IPS-15b (cell line): ENCODE measurements at regions not wholly inside any gene's neighbourhood (a gene's known extent, or its start where the extent isn't known, plus 50 kb on each side); places are given as distances from the start of the nearest gene placed in this dataset.

Experiments
- H3K27me3 ChIP-seq: one replicate; pipeline ENCODE4 v1.6.1; 2013; ENCODE audit warnings: low read length; ENCODE audit not compliant: control insufficient read depth, insufficient read depth
- H3K36me3 ChIP-seq: one replicate; pipeline ENCODE4 v1.6.1; 2013; ENCODE audit warnings: low read length; ENCODE audit not compliant: control insufficient read depth, insufficient read depth
- H3K4me1 ChIP-seq: one replicate; pipeline ENCODE4 v1.6.1; 2013; ENCODE audit warnings: mild to moderate bottlenecking, low read length; ENCODE audit not compliant: control insufficient read depth, insufficient read depth
- H3K4me3 ChIP-seq: one replicate; pipeline ENCODE4 v1.5.1; 2013; ENCODE audit warnings: low read depth, low read length
- H3K9ac ChIP-seq: one replicate; pipeline ENCODE4 v1.6.1; 2013; ENCODE audit warnings: low read depth, mild to moderate bottlenecking, low read length
- H3K9me3 ChIP-seq: one replicate; pipeline ENCODE4 v1.6.1; 2013; ENCODE audit warnings: mild to moderate bottlenecking, low read length; ENCODE audit not compliant: control insufficient read depth, insufficient read depth

- H3K9ac ChIP-seq, result no peak overlapping the region
- H3K36me3 ChIP-seq, result no peaks in the 10 kb centered on the region
- no peaks in the 10 kb centered on the region for H3K4me1 ChIP-seq
- H3K9me3 ChIP-seq, result no peaks in the 10 kb centered on the region
- no peak overlapping the region for H3K4me3 ChIP-seq
- H3K27me3 ChIP-seq, result no peaks in the 10 kb centered on the region
Measured at GRCh38 chr17:71398800-71399219, 722.0 kb upstream of the SOX9 start.

- H3K36me3 ChIP-seq, result no peaks in the 10 kb centered on the region
- no peak overlapping the region for H3K4me3 ChIP-seq
- no peak overlapping the region for H3K9ac ChIP-seq
- H3K4me1 ChIP-seq, result no peaks in the 10 kb centered on the region
- no peaks in the 10 kb centered on the region for H3K9me3 ChIP-seq
- no peaks in the 10 kb centered on the region for H3K27me3 ChIP-seq
Measured at GRCh38 chr17:71399221-71399620, 721.6 kb upstream of the SOX9 start.

- Histone ChIP-seq H3K4me1 (no peaks in the 10 kb centered on the region), H3K9me3 (no peaks in the 10 kb centered on the region), H3K4me3 (no peak overlapping the region), H3K36me3 (no peaks in the 10 kb centered on the region), H3K27me3 (no peaks in the 10 kb centered on the region), H3K9ac (no peak overlapping the region)
Measured at GRCh38 chr17:71399649-71400048, 721.2 kb upstream of the SOX9 start.

DNA sequence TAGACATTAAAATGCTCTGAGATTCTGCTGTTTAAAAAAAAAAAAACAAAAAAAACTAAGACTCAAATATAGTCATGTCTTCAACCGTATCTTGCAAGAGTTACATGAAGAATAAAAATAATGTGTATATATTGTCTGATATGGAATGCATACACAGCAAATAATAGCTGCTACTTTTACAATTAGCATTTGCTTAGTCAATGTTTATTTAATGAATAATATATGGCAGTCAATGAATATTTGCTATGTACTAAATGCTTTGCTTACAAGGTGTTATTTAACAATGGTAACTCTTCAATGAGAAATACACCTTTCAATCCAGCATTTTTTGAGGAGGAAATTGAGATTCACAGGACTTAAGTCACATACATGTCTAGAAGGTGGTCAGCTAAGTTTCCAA is 718.8 kb upstream of the SOX9 start:
- Histone ChIP-seq H3K9me3 (no peaks in the 10 kb centered on the region), H3K27me3 (no peaks in the 10 kb centered on the region), H3K4me3 (no peak overlapping the region), H3K4me1 (no peaks in the 10 kb centered on the region), H3K9ac (no peak overlapping the region), H3K36me3 (no peaks in the 10 kb centered on the region)

DNA sequence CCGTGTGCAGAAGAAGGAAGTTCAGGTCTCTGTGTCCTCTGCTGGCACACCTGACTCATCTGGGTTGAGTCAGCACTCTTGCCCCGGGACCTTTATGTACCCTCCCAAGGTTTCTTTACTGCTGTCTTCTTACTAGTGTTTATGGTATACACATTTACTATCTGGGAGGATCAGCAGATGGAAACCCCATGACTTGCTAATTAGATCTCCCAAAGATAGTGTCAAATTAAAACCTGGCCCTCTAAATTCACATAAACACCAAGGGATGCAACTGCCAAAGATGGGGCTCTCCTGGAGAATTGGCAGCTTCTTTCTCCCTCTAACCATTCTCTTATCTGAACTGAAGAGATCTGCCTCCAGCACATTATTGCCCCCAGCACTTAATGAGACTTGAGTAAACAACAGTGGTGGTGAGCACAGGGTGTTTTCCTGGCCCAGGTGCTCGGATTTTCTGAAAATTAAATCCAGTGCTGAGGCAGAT is 718.1 kb upstream of the SOX9 start:
- no peaks in the 10 kb centered on the region for H3K27me3 ChIP-seq
- H3K9me3 ChIP-seq, result no peaks in the 10 kb centered on the region
- H3K4me3 ChIP-seq, result no peak overlapping the region
- H3K9ac ChIP-seq, result no peak overlapping the region
- no peaks in the 10 kb centered on the region for H3K36me3 ChIP-seq
- no peaks in the 10 kb centered on the region for H3K4me1 ChIP-seq

GRCh38 chr17:71405101-71405500 is 715.7 kb upstream of the SOX9 start:
- no peak overlapping the region for H3K4me3 ChIP-seq
- H3K9me3 ChIP-seq, result no peaks in the 10 kb centered on the region
- no peaks in the 10 kb centered on the region for H3K4me1 ChIP-seq
- H3K9ac ChIP-seq, result no peak overlapping the region
- no peaks in the 10 kb centered on the region for H3K27me3 ChIP-seq
- H3K36me3 ChIP-seq, result no peaks in the 10 kb centered on the region

GRCh38 chr17:71407981-71408380 is 712.8 kb upstream of the SOX9 start:
- H3K4me1 ChIP-seq, result no peaks in the 10 kb centered on the region
- no peaks in the 10 kb centered on the region for H3K36me3 ChIP-seq
- H3K27me3 ChIP-seq, result no peaks in the 10 kb centered on the region
- no peak overlapping the region for H3K9ac ChIP-seq
- no peak overlapping the region for H3K4me3 ChIP-seq
- H3K9me3 ChIP-seq, result no peaks in the 10 kb centered on the region

GRCh38 chr17:71409137-71409536 is 711.7 kb upstream of the SOX9 start:
- H3K27me3 ChIP-seq, result no peaks in the 10 kb centered on the region
- no peaks in the 10 kb centered on the region for H3K9me3 ChIP-seq
- no peak overlapping the region for H3K9ac ChIP-seq
- H3K36me3 ChIP-seq, result no peaks in the 10 kb centered on the region
- no peak overlapping the region for H3K4me3 ChIP-seq
- H3K4me1 ChIP-seq, result no peaks in the 10 kb centered on the region

DNA sequence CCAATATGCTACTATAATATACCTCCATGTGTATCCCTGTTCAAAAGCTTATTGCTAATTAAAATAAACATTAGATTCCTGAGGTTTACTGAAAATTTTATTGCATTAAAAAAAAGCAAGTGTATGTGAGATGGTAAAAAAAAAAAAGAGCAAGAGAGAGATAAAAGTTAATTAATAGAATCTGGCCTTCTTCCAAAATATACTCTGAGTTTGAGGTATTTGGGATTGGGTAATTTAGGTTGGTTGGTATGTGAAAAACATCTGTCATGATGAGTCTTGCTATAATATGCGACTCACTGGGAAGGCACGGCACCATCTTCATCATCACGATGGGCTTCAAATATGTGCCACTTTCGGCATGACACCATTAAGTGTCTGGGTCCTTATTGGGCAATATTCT is 711.1 kb upstream of the SOX9 start:
- Histone ChIP-seq H3K27me3 (no peaks in the 10 kb centered on the region), H3K4me3 (no peak overlapping the region), H3K36me3 (no peaks in the 10 kb centered on the region), H3K9ac (no peak overlapping the region), H3K9me3 (no peaks in the 10 kb centered on the region), H3K4me1 (no peaks in the 10 kb centered on the region)

GRCh38 chr17:71412803-71413202 is 708.0 kb upstream of the SOX9 start:
- Histone ChIP-seq H3K4me3 (no peak overlapping the region), H3K9ac (no peak overlapping the region), H3K9me3 (no peaks in the 10 kb centered on the region), H3K4me1 (no peaks in the 10 kb centered on the region), H3K27me3 (no peaks in the 10 kb centered on the region), H3K36me3 (no peaks in the 10 kb centered on the region)

- no peaks in the 10 kb centered on the region for H3K27me3 ChIP-seq
- no peaks in the 10 kb centered on the region for H3K4me1 ChIP-seq
- no peaks in the 10 kb centered on the region for H3K36me3 ChIP-seq
- peaks cover 10% of the 10 kb centered on the region for H3K9me3 ChIP-seq
- no peak overlapping the region for H3K9ac ChIP-seq
- no peak overlapping the region for H3K4me3 ChIP-seq
Measured at GRCh38 chr17:71413935-71414334, 706.9 kb upstream of the SOX9 start.

DNA sequence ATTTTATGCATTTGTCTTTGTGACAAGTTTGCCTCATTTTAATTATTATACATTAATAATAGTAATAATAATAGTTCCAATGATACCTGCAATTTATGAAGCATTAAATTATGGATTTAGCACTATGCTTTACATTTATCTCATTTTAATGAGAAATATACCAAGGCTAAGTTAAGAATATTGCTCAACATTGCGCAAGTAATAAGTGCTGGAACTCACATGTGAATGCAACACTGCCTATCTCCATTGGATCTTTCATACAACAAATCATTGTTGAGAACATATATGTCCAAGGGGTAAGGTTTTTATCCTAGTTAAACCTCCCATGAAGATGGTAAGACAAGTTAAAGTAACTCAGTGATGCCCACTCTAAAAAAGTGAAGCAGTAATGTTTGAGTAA is 703.7 kb upstream of the SOX9 start:
- Histone ChIP-seq H3K9ac (no peak overlapping the region), H3K36me3 (no peaks in the 10 kb centered on the region), H3K9me3 (peaks cover 17% of the 10 kb centered on the region), H3K4me1 (no peaks in the 10 kb centered on the region), H3K27me3 (no peaks in the 10 kb centered on the region), H3K4me3 (no peak overlapping the region)

DNA sequence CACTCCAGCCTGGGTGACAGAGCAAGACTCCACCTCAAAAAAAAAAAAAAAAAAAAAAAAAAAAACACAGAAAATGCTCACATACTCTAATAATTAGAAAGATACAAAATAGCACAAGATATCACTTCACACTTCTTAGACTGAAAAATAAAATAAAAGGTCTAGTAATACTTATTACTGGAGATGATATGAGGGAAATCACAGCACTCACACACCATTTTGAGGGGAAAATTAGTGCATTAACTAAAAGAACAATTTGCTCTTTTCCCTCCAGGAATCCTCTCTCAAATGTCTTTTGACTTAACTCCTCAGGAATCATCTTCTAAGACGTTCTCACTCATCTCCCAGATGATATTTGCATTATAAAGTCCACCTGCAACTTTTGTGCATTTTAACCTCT is 697.9 kb upstream of the SOX9 start:
- Histone ChIP-seq H3K4me1 (no peaks in the 10 kb centered on the region), H3K36me3 (no peaks in the 10 kb centered on the region), H3K9me3 (peaks cover 17% of the 10 kb centered on the region), H3K9ac (no peak overlapping the region), H3K27me3 (no peaks in the 10 kb centered on the region), H3K4me3 (no peak overlapping the region)
